Panc1 (cell line): ENCODE measurements at regions not wholly inside any gene's neighbourhood (a gene's known extent, or its start where the extent isn't known, plus 50 kb on each side); places are given as distances from the start of the nearest gene placed in this dataset.

Source experiments
- ATAC-seq: fragments of 200-7000 bp; cut with Tn5 transposase; 2 replicates; pipeline ENCODE4 v1.9.1; 2020; ENCODE audit warnings: mild to moderate bottlenecking, moderate library complexity
- BruUV-seq: library from RNA; stranded (reverse); fragments of 400-500 nt; replicated peaks from 2 replicates; lab custom pipeline; 2021; lab: Mats Ljungman, UMichigan
- CTCF ChIA-PET: fragments of 300-600 bp; sonication (Branson Sonifier 250); formaldehyde crosslinking; loops from one replicate; lab custom pipeline; 2022; ENCODE audit warnings: antibody characterized with exemption; lab: Charles Lee
- POLR2A ChIA-PET: fragments of 300-600 bp; sonication (Branson Sonifier 250); formaldehyde crosslinking; loops from one replicate; lab custom pipeline; 2022; ENCODE audit warnings: antibody characterized with exemption; lab: Charles Lee
- DNase-seq: peaks from one replicate; pipeline ENCODE4 v3.0.0-alpha.2; 2010; ENCODE audit warnings: low read depth, low spot score
- H3K27ac ChIP-seq: 2 replicates; pipeline ENCODE4 v1.5.1; 2011; ENCODE audit warnings: mild to moderate bottlenecking, low read length, inconsistent platforms
- H3K27me3 ChIP-seq: fragments of 200-500 bp; sonication (Bioruptor generic); 2 replicates; pipeline ENCODE4 v1.6.0; 2014; ENCODE audit warnings: low read length, inconsistent platforms; ENCODE audit not compliant: control insufficient read depth, insufficient read depth
- H3K36me3 ChIP-seq: fragments of 200-500 bp; sonication (Bioruptor generic); 2 replicates; pipeline ENCODE4 v1.5.1; 2014; ENCODE audit warnings: inconsistent platforms, mild to moderate bottlenecking, low read length, moderate library complexity; ENCODE audit not compliant: control insufficient read depth, insufficient read depth
- H3K4me1 ChIP-seq: 2 replicates; pipeline ENCODE4 v1.5.1; 2011; ENCODE audit warnings: inconsistent platforms, mild to moderate bottlenecking, low read length, moderate library complexity; ENCODE audit not compliant: control insufficient read depth, insufficient read depth
- H3K4me3 ChIP-seq, 2 experiments: 2 replicates each; pipeline ENCODE4 v1.5.1; 2011 to 2012; ENCODE audit warnings: low read depth in 2 of 2, low read length in 2 of 2, mild to moderate bottlenecking in 2 of 2, inconsistent platforms in 1 of 2, moderate library complexity in 1 of 2
- H3K9me3 ChIP-seq: fragments of 200-500 bp; sonication (Bioruptor generic); 2 replicates; pipeline ENCODE4 v1.5.1; 2014; ENCODE audit warnings: low read depth, mild to moderate bottlenecking, inconsistent platforms, low read length, moderate library complexity; ENCODE audit not compliant: control insufficient read depth, insufficient read depth
- POLR2AphosphoS5 ChIP-seq: IDR thresholded peaks from 2 replicates; pipeline ENCODE4 v1.6.1; 2012; ENCODE audit warnings: mild to moderate bottlenecking, low read depth, low read length, moderate library complexity
- SIN3A ChIP-seq: IDR thresholded peaks from 2 replicates; pipeline ENCODE4 v1.6.1; 2012; ENCODE audit warnings: low read depth, mild to moderate bottlenecking, low read length, moderate library complexity, borderline replicate concordance; ENCODE audit not compliant: insufficient read depth
- TCF7L2 ChIP-seq: IDR thresholded peaks from 2 replicates; pipeline ENCODE4 v1.6.1; 2011; ENCODE audit warnings: mild to moderate bottlenecking, low read depth, low read length, inconsistent platforms
- in situ Hi-C: cut with HindIII; loops from 2 replicates; pipeline ENCODE4 v1.10.0; 2016; ENCODE audit warnings: low sequenced_read_pairs, low pct_unique_long_range_greater_than_20kb
- intact Hi-C: fragments of 100-400 bp; cut with micrococcal nuclease; formaldehyde crosslinking; loops from one replicate; pipeline ENCODE4 v1.10.0; 2022; ENCODE audit not compliant: unreplicated experiment
- TF ChIP-seq, protein P1 (sequence below), 2 experiments: IDR thresholded peaks; 2 replicates each; pipeline ENCODE4 v1.6.1; 2011 to 2012; ENCODE audit warnings: low read depth in 2 of 2, control low read depth in 1 of 2, low read length in 1 of 2, mild to moderate bottlenecking in 1 of 2, moderate library complexity in 1 of 2; ENCODE audit not compliant: insufficient read depth in 1 of 2
- TF ChIP-seq, protein P2 (sequence below): fragments of 450-650 bp; IDR thresholded peaks from 2 replicates; pipeline ENCODE4 v1.5.1; 2017; ENCODE audit warnings: mild to moderate bottlenecking

DNA sequence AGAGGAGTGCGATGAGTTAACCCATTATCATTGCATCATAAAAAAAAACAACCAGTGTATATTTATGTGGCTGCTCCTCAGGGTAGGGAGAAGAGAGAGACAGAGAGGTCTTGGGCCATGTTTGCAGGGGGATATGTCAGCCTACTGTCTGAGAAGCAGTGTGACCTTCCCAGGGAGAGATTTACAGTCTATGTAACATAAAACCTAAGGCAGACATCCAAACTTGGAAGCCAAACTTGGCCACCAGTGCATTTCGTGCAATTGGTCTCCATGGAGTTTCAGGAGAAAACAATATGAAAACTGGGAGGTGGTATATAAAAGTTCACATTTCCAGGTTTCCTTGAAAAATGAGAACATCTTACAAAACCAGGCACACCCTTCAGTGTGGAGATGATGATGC is 85.9 kb upstream of the CXCL12 start:
- Histone ChIP-seq H3K4me1 (no peaks in the 10 kb centered on the region), H3K27me3 (no peaks in the 10 kb centered on the region), H3K27ac (no peak overlapping the region), H3K4me3 (no peak overlapping the region), H3K36me3 (no peaks in the 10 kb centered on the region), H3K9me3 (no peaks in the 10 kb centered on the region)
- DNase-seq = no peak
- TF ChIP-seq, protein P1, sequence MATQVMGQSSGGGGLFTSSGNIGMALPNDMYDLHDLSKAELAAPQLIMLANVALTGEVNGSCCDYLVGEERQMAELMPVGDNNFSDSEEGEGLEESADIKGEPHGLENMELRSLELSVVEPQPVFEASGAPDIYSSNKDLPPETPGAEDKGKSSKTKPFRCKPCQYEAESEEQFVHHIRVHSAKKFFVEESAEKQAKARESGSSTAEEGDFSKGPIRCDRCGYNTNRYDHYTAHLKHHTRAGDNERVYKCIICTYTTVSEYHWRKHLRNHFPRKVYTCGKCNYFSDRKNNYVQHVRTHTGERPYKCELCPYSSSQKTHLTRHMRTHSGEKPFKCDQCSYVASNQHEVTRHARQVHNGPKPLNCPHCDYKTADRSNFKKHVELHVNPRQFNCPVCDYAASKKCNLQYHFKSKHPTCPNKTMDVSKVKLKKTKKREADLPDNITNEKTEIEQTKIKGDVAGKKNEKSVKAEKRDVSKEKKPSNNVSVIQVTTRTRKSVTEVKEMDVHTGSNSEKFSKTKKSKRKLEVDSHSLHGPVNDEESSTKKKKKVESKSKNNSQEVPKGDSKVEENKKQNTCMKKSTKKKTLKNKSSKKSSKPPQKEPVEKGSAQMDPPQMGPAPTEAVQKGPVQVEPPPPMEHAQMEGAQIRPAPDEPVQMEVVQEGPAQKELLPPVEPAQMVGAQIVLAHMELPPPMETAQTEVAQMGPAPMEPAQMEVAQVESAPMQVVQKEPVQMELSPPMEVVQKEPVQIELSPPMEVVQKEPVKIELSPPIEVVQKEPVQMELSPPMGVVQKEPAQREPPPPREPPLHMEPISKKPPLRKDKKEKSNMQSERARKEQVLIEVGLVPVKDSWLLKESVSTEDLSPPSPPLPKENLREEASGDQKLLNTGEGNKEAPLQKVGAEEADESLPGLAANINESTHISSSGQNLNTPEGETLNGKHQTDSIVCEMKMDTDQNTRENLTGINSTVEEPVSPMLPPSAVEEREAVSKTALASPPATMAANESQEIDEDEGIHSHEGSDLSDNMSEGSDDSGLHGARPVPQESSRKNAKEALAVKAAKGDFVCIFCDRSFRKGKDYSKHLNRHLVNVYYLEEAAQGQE (IDR thresholded peaks at IDR 0.05; ENCODE audit: insufficient read depth in 1 of 2, low read depth in 2 of 2, low read length in 1 of 2) = no peak
- no peak for TF ChIP-seq POLR2AphosphoS5
- TF ChIP-seq, protein P2, sequence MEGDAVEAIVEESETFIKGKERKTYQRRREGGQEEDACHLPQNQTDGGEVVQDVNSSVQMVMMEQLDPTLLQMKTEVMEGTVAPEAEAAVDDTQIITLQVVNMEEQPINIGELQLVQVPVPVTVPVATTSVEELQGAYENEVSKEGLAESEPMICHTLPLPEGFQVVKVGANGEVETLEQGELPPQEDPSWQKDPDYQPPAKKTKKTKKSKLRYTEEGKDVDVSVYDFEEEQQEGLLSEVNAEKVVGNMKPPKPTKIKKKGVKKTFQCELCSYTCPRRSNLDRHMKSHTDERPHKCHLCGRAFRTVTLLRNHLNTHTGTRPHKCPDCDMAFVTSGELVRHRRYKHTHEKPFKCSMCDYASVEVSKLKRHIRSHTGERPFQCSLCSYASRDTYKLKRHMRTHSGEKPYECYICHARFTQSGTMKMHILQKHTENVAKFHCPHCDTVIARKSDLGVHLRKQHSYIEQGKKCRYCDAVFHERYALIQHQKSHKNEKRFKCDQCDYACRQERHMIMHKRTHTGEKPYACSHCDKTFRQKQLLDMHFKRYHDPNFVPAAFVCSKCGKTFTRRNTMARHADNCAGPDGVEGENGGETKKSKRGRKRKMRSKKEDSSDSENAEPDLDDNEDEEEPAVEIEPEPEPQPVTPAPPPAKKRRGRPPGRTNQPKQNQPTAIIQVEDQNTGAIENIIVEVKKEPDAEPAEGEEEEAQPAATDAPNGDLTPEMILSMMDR = no peak
- no peak for TF ChIP-seq SIN3A
- TF ChIP-seq TCF7L2 = no peak
- CTCF ChIA-PET = no interaction called here
- in situ Hi-C loops = no loop called here
- POLR2A ChIA-PET = no interaction called here
- ATAC-seq = no peak
- no TSS peak for BruUV-seq
- intact Hi-C loops = no loop called here

DNA sequence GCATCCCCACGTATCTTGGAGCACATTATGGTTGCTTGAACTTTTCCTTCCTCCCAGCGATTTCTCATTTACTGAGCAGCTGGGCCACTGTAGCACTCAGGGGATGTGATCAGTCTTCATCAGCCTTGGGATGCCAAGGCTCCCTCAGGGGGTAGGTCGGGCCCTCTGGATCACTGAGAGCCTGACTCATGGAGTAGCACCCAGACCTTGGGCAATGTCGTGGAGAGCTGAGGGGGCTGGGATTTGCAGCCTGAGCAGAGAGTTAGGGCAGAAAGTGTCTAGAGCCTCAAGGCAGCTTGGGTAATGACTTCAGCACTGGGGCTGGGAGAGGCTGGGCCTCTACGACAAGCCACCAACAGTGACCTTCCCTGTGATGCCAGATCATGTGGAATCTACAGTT is 86.5 kb upstream of the CXCL12 start:
- ChIA-PET CTCF (no interaction called here), POLR2A (no interaction called here)
- ATAC-seq = no peak
- TF ChIP-seq, protein P1 (IDR thresholded peaks at IDR 0.05; ENCODE audit: insufficient read depth in 1 of 2, low read depth in 2 of 2, low read length in 1 of 2) = no peak
- TF ChIP-seq, protein P2 = no peak
- no peak for TF ChIP-seq TCF7L2
- TF ChIP-seq POLR2AphosphoS5 = no peak
- TF ChIP-seq SIN3A = no peak
- no peak for DNase-seq
- no peak overlapping the region for H3K4me3 ChIP-seq
- intact Hi-C loops (no loop called here), in situ Hi-C loops (no loop called here)
- H3K36me3 ChIP-seq = no peaks in the 10 kb centered on the region
- BruUV-seq = no TSS peak
- H3K4me1 ChIP-seq = no peaks in the 10 kb centered on the region
- no peak overlapping the region for H3K27ac ChIP-seq
- H3K27me3 ChIP-seq = no peaks in the 10 kb centered on the region
- H3K9me3 ChIP-seq = no peaks in the 10 kb centered on the region
